ENCODE measurements at regions not wholly inside any gene's neighbourhood (a gene's known extent, or its start where the extent isn't known, plus 50 kb on each side); places are given as distances from the start of the nearest gene placed in this dataset.

DNA sequence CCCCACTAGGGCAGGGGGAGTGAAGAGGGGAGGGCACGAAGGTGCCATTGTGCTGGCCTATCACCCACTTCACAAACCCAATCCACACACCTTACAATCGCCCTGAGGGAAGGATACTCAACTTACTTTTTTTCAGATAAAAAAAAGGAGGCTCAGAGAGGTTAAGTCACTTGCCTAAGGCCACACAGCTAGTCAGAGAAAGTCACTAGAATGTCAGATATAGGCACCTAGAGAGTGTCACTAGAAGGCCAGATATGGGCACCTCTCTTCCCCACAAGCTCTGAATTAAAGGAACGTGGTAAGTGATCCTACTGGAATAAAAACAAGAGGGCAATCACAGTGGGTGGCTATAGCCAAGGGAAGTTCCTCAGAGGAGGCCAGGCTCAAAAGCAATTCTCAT, 204.5 kb upstream of the ASIC2 start:
- TF ChIP-seq, protein P1, sequence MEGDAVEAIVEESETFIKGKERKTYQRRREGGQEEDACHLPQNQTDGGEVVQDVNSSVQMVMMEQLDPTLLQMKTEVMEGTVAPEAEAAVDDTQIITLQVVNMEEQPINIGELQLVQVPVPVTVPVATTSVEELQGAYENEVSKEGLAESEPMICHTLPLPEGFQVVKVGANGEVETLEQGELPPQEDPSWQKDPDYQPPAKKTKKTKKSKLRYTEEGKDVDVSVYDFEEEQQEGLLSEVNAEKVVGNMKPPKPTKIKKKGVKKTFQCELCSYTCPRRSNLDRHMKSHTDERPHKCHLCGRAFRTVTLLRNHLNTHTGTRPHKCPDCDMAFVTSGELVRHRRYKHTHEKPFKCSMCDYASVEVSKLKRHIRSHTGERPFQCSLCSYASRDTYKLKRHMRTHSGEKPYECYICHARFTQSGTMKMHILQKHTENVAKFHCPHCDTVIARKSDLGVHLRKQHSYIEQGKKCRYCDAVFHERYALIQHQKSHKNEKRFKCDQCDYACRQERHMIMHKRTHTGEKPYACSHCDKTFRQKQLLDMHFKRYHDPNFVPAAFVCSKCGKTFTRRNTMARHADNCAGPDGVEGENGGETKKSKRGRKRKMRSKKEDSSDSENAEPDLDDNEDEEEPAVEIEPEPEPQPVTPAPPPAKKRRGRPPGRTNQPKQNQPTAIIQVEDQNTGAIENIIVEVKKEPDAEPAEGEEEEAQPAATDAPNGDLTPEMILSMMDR (IDR thresholded peaks at IDR 0.05; ENCODE audit: low read depth, low read length, missing input control), result no peak
- TF ChIP-seq, protein P2, sequence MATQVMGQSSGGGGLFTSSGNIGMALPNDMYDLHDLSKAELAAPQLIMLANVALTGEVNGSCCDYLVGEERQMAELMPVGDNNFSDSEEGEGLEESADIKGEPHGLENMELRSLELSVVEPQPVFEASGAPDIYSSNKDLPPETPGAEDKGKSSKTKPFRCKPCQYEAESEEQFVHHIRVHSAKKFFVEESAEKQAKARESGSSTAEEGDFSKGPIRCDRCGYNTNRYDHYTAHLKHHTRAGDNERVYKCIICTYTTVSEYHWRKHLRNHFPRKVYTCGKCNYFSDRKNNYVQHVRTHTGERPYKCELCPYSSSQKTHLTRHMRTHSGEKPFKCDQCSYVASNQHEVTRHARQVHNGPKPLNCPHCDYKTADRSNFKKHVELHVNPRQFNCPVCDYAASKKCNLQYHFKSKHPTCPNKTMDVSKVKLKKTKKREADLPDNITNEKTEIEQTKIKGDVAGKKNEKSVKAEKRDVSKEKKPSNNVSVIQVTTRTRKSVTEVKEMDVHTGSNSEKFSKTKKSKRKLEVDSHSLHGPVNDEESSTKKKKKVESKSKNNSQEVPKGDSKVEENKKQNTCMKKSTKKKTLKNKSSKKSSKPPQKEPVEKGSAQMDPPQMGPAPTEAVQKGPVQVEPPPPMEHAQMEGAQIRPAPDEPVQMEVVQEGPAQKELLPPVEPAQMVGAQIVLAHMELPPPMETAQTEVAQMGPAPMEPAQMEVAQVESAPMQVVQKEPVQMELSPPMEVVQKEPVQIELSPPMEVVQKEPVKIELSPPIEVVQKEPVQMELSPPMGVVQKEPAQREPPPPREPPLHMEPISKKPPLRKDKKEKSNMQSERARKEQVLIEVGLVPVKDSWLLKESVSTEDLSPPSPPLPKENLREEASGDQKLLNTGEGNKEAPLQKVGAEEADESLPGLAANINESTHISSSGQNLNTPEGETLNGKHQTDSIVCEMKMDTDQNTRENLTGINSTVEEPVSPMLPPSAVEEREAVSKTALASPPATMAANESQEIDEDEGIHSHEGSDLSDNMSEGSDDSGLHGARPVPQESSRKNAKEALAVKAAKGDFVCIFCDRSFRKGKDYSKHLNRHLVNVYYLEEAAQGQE (IDR thresholded peaks at IDR 0.05), result no peak
- TF ChIP-seq EGR1 (IDR thresholded peaks at IDR 0.05; ENCODE audit: low read depth in 2 of 2) (no peak), TAF1 (conservative IDR thresholded peaks at IDR 0.05) (no peak), RAD21 (IDR thresholded peaks at IDR 0.05) (no peak)
- TF ChIP-seq, protein P3, sequence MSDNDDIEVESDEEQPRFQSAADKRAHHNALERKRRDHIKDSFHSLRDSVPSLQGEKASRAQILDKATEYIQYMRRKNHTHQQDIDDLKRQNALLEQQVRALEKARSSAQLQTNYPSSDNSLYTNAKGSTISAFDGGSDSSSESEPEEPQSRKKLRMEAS (IDR thresholded peaks at IDR 0.05), result no peak

All from liver (tissue), 3 donors.